ENCODE measurements at regions not wholly inside any gene's neighbourhood (a gene's known extent, or its start where the extent isn't known, plus 50 kb on each side); places are given as distances from the start of the nearest gene placed in this dataset.

DNA sequence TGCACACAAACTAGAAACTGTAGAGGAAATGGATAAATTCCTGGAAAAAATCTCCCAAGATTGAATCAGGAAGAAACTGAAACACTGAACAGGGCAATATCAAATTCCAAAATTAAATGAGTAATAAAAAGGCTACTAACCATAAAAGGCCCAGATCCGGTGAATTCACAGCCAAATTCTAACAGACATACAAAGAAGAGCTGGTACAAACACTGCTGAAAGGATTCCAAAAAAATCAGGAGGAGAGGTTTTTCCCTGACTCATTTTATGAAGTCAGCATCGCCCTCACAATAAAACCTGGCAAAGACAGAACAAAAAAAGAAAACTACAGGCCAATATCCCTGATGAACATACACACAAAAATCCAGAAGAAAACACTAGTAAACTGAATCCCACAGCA, 462.4 kb upstream of the THBS1 start:
- TF ChIP-seq YY1 (IDR thresholded peaks at IDR 0.05; ENCODE audit: insufficient read depth, insufficient read length) = no peak
- TF ChIP-seq SUZ12 (IDR thresholded peaks at IDR 0.05; ENCODE audit: extremely low read depth, insufficient read depth, insufficient read length) = no peak
- no peak for TF ChIP-seq ZNF274 (IDR thresholded peaks at IDR 0.05; ENCODE audit: low read depth, low read length)
- H3K9me3 ChIP-seq (ENCODE audit: insufficient read depth, low read length) = no peaks in the 10 kb centered on the region
- H3K4me3 ChIP-seq (ENCODE audit: insufficient read length, low read depth) = no peak overlapping the region
- H3K4me1 ChIP-seq (ENCODE audit: insufficient read depth, insufficient read length) = no peaks in the 10 kb centered on the region
- H3K36me3 ChIP-seq (ENCODE audit: insufficient read depth, insufficient read length, low read length) = no peaks in the 10 kb centered on the region
- DNase-seq (ENCODE audit: low read depth, low spot score) = no peak
- H3K9ac ChIP-seq (ENCODE audit: insufficient read length, low read depth) = no peak overlapping the region
- no peaks in the 10 kb centered on the region for H3K27me3 ChIP-seq (ENCODE audit: insufficient read depth, insufficient read length)

- Histone ChIP-seq H3K27me3 (ENCODE audit: insufficient read depth, insufficient read length) (no peaks in the 10 kb centered on the region), H3K36me3 (ENCODE audit: insufficient read depth, insufficient read length, low read length) (no peaks in the 10 kb centered on the region), H3K4me3 (ENCODE audit: insufficient read length, low read depth) (no peak overlapping the region), H3K9me3 (ENCODE audit: insufficient read depth, low read length) (no peaks in the 10 kb centered on the region), H3K4me1 (ENCODE audit: insufficient read depth, insufficient read length) (peaks cover 2% of the 10 kb centered on the region), H3K9ac (ENCODE audit: insufficient read length, low read depth) (no peak overlapping the region)
- TF ChIP-seq SUZ12 (IDR thresholded peaks at IDR 0.05; ENCODE audit: extremely low read depth, insufficient read depth, insufficient read length) (no peak), YY1 (IDR thresholded peaks at IDR 0.05; ENCODE audit: insufficient read depth, insufficient read length) (no peak), ZNF274 (IDR thresholded peaks at IDR 0.05; ENCODE audit: low read depth, low read length) (no peak)
- no peak for DNase-seq (ENCODE audit: low read depth, low spot score)
These were observed 456.7 kb upstream of the THBS1 start for GRCh38 chr15:39124155-39124552.

DNA sequence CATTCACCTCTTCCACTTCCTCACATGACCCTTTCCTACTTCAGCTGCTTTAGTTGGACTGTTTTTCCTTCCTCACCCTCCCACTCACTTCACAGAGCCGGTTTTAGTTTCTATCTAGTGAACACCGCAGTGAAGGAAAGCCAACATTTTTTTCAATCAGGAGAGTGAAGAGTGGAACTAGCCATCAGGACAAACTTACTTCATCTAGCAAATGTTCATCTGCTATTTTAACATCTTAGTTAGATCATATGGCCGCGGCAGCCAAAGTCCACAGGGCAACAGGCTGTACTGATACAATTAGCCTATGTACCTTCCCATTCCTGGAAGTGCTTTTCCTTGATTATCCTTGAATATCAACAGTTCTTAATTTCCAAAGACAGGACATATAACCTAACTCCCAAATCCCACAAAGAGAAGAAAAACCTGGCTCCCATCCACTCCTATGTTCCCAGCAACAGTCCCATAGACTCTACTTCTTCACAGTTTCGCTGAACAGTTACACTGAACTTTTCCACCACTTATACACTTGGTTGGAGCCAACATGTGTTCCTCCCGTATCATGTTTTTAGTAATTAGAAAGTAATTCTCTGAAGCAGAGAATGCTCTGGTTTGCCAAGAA, 456.2 kb upstream of the THBS1 start:
- Histone ChIP-seq H3K36me3 (ENCODE audit: insufficient read depth, insufficient read length, low read length) (no peaks in the 10 kb centered on the region), H3K9me3 (ENCODE audit: insufficient read depth, low read length) (no peaks in the 10 kb centered on the region), H3K4me1 (ENCODE audit: insufficient read depth, insufficient read length) (peaks cover 2% of the 10 kb centered on the region), H3K4me3 (ENCODE audit: insufficient read length, low read depth) (no peak overlapping the region), H3K27me3 (ENCODE audit: insufficient read depth, insufficient read length) (no peaks in the 10 kb centered on the region), H3K9ac (ENCODE audit: insufficient read length, low read depth) (no peak overlapping the region)
- DNase-seq (ENCODE audit: low read depth, low spot score) = no peak
- TF ChIP-seq ZNF274 (IDR thresholded peaks at IDR 0.05; ENCODE audit: low read depth, low read length) (no peak), SUZ12 (IDR thresholded peaks at IDR 0.05; ENCODE audit: extremely low read depth, insufficient read depth, insufficient read length) (no peak), YY1 (IDR thresholded peaks at IDR 0.05; ENCODE audit: insufficient read depth, insufficient read length) (no peak)

- Histone ChIP-seq H3K4me1 (ENCODE audit: insufficient read depth, insufficient read length) (peaks cover 2% of the 10 kb centered on the region), H3K9ac (ENCODE audit: insufficient read length, low read depth) (no peak overlapping the region), H3K4me3 (ENCODE audit: insufficient read length, low read depth) (no peak overlapping the region), H3K27me3 (ENCODE audit: insufficient read depth, insufficient read length) (no peaks in the 10 kb centered on the region), H3K9me3 (ENCODE audit: insufficient read depth, low read length) (no peaks in the 10 kb centered on the region), H3K36me3 (ENCODE audit: insufficient read depth, insufficient read length, low read length) (no peaks in the 10 kb centered on the region)
- TF ChIP-seq ZNF274 (IDR thresholded peaks at IDR 0.05; ENCODE audit: low read depth, low read length) (no peak), SUZ12 (IDR thresholded peaks at IDR 0.05; ENCODE audit: extremely low read depth, insufficient read depth, insufficient read length) (no peak), YY1 (IDR thresholded peaks at IDR 0.05; ENCODE audit: insufficient read depth, insufficient read length) (no peak)
- no peak for DNase-seq (ENCODE audit: low read depth, low spot score)
These were observed 455.7 kb upstream of the THBS1 start for GRCh38 chr15:39125226-39125625.

DNA sequence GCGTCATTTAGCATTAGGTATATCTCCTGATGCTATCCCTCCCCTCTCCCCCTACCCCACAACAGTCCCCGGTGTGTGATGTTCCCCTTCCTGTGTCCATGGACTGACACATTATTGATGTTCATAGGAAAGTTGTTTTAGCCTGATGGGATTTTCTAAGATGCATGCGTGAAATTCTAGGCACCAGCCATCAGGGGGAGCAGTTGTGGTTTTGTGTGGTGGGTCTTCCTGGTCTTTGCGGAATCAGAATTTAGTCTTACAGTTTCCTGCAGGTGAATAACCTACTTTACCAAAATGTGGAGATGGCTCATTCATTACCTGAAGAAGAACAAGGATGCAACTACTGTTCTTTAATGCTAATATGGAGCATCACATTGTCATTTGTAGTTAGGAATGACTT, 455.0 kb upstream of the THBS1 start:
- Histone ChIP-seq H3K9me3 (ENCODE audit: insufficient read depth, low read length) (no peaks in the 10 kb centered on the region), H3K27me3 (ENCODE audit: insufficient read depth, insufficient read length) (no peaks in the 10 kb centered on the region), H3K36me3 (ENCODE audit: insufficient read depth, insufficient read length, low read length) (no peaks in the 10 kb centered on the region), H3K4me1 (ENCODE audit: insufficient read depth, insufficient read length) (peaks cover 2% of the 10 kb centered on the region), H3K4me3 (ENCODE audit: insufficient read length, low read depth) (no peak overlapping the region), H3K9ac (ENCODE audit: insufficient read length, low read depth) (no peak overlapping the region)
- TF ChIP-seq SUZ12 (IDR thresholded peaks at IDR 0.05; ENCODE audit: extremely low read depth, insufficient read depth, insufficient read length) (no peak), ZNF274 (IDR thresholded peaks at IDR 0.05; ENCODE audit: low read depth, low read length) (no peak)
- DNase-seq (ENCODE audit: low read depth, low spot score) = peak; percentile 20

- TF ChIP-seq SUZ12 (IDR thresholded peaks at IDR 0.05; ENCODE audit: extremely low read depth, insufficient read depth, insufficient read length) (no peak), YY1 (IDR thresholded peaks at IDR 0.05; ENCODE audit: insufficient read depth, insufficient read length) (no peak), ZNF274 (IDR thresholded peaks at IDR 0.05; ENCODE audit: low read depth, low read length) (no peak)
- Histone ChIP-seq H3K4me1 (ENCODE audit: insufficient read depth, insufficient read length) (peaks cover 2% of the 10 kb centered on the region), H3K36me3 (ENCODE audit: insufficient read depth, insufficient read length, low read length) (no peaks in the 10 kb centered on the region), H3K27me3 (ENCODE audit: insufficient read depth, insufficient read length) (no peaks in the 10 kb centered on the region), H3K4me3 (ENCODE audit: insufficient read length, low read depth) (no peak overlapping the region), H3K9ac (ENCODE audit: insufficient read length, low read depth) (no peak overlapping the region), H3K9me3 (ENCODE audit: insufficient read depth, low read length) (no peaks in the 10 kb centered on the region)
- no peak for DNase-seq (ENCODE audit: low read depth, low spot score)
These were observed 453.6 kb upstream of the THBS1 start for GRCh38 chr15:39127151-39127790.

DNA sequence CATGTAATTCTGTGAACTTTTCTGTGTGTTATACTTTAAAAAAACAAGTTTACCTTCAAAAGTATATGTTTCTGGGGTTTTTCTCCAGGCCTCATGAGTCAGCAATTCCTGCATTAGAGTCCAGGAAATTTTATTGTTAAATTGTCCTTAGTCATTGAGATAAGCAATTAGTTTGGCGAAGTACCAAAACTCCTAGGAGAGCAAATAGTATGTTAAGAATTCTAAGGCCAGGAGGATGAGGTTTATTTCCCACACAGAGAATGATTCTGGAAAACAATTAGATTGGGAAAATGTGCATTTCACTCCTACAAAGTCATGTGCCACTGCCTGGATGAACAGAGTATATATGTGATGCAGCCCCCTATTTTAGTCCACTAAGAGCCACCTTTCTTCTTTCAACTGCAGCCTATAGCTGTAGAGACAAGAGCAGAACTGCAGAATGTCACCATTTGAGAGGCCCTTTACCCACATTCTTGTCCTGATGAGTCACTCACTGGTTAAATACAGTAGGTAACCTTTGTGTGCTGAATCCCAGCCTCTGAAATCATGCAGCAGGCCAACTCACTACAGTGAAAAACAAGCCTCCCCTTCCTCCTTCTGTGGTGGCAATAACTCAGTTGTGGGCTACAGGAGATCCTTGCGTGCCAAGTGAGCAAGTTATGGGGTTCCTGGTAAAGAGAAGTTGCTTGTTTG, 452.8 kb upstream of the THBS1 start:
- Histone ChIP-seq H3K27me3 (ENCODE audit: insufficient read depth, insufficient read length) (no peaks in the 10 kb centered on the region), H3K36me3 (ENCODE audit: insufficient read depth, insufficient read length, low read length) (no peaks in the 10 kb centered on the region), H3K4me3 (ENCODE audit: insufficient read length, low read depth) (no peak overlapping the region), H3K9ac (ENCODE audit: insufficient read length, low read depth) (no peak overlapping the region), H3K4me1 (ENCODE audit: insufficient read depth, insufficient read length) (peaks cover 2% of the 10 kb centered on the region), H3K9me3 (ENCODE audit: insufficient read depth, low read length) (no peaks in the 10 kb centered on the region)
- no peak for TF ChIP-seq YY1 (IDR thresholded peaks at IDR 0.05; ENCODE audit: insufficient read depth, insufficient read length)
- TF ChIP-seq ZNF274 (IDR thresholded peaks at IDR 0.05; ENCODE audit: low read depth, low read length) = no peak
- TF ChIP-seq SUZ12 (IDR thresholded peaks at IDR 0.05; ENCODE audit: extremely low read depth, insufficient read depth, insufficient read length) = no peak
- DNase-seq (ENCODE audit: low read depth, low spot score) = peak; percentile 42
